Spleen (tissue), 7 donors: ENCODE measurements at regions not wholly inside any gene's neighbourhood (a gene's known extent, or its start where the extent isn't known, plus 50 kb on each side); places are given as distances from the start of the nearest gene placed in this dataset.

Experiments
- POLR2A ChIP-seq, 3 donors: fragments of 450-650 bp; IDR thresholded peaks; one replicate each; pipeline ENCODE4 v1.5.1; 2017; ENCODE audit warnings: antibody characterized with exemption in 3 of 3, mild to moderate bottlenecking in 1 of 3
- TF ChIP-seq, protein P1 (sequence below), 11 experiments: fragments of 200-600 bp in 7 of 11; fragments of 450-650 bp in 4 of 11; sonication (generic) in 4 of 11; IDR thresholded peaks in 8 of 11; conservative IDR thresholded peaks in 3 of 11; 1 replicate in 7 of 11; 2 replicates in 4 of 11; pipeline versions ENCODE4 v1.4.0 to v1.8.0; 2016 to 2021; ENCODE audit warnings: antibody characterized with exemption in 11 of 11, inconsistent platforms in 4 of 11, mild to moderate bottlenecking in 1 of 11
- donor health status: DM: no; HTN: no; CAD: no; lungs with moderate emphysema.
- donor health status: DM: no; HTN: no; CAD: no.
- donor health status: DM: no; HTN: no; CAD: no.

DNA sequence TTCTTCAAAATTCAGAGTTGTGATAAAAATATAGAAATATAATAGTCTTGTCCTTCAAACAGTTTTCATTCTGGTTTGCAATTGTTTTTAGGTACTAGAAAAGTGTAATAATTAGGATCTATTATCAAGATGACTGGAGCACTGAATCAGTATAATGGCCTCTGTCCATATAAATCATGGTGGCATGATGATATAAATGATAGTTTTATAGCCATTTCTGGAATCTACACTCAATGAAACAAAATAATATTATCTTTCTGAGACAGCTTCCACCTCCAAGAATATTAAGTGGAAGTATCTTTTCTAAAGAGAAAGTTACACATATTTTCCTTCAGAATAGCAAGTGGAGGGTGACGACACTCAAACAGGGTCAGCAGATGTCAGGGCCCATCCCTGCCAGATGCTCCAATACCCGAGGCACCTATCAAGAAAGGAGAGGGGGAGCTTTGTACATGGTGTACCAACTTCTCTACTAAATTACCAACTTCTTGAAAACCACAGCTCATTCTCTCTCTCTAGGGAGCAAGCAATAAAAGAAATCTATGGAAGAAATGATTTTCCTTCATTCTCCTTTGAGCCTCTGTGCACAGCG is 882.7 kb upstream of the CHAC2 start:
- TF ChIP-seq, protein P1, sequence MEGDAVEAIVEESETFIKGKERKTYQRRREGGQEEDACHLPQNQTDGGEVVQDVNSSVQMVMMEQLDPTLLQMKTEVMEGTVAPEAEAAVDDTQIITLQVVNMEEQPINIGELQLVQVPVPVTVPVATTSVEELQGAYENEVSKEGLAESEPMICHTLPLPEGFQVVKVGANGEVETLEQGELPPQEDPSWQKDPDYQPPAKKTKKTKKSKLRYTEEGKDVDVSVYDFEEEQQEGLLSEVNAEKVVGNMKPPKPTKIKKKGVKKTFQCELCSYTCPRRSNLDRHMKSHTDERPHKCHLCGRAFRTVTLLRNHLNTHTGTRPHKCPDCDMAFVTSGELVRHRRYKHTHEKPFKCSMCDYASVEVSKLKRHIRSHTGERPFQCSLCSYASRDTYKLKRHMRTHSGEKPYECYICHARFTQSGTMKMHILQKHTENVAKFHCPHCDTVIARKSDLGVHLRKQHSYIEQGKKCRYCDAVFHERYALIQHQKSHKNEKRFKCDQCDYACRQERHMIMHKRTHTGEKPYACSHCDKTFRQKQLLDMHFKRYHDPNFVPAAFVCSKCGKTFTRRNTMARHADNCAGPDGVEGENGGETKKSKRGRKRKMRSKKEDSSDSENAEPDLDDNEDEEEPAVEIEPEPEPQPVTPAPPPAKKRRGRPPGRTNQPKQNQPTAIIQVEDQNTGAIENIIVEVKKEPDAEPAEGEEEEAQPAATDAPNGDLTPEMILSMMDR (IDR thresholded peaks at IDR 0.05 in 8 of 11, conservative IDR thresholded peaks at IDR 0.05 in 3 of 11) = no peak
- TF ChIP-seq POLR2A (IDR thresholded peaks at IDR 0.05) = no peak
